Osteocyte (in vitro differentiated cells): ENCODE measurements at regions not wholly inside any gene's neighbourhood (a gene's known extent, or its start where the extent isn't known, plus 50 kb on each side); places are given as distances from the start of the nearest gene placed in this dataset.

Source experiments
- DNase-seq: peaks from one replicate; pipeline ENCODE4 v3.0.0; 2021; ENCODE audit warnings: mixed read lengths; ENCODE audit not compliant: unreplicated experiment; ENCODE audit errors: extremely low spot score
- H3K27ac Mint-ChIP-seq: one replicate; pipeline ENCODE4 v1.8.0; 2021; ENCODE audit warnings: mild to moderate bottlenecking, mixed read lengths; ENCODE audit not compliant: unreplicated experiment
- H3K27me3 Mint-ChIP-seq: one replicate; pipeline ENCODE4 v1.8.0; 2021; ENCODE audit warnings: mixed read lengths; ENCODE audit not compliant: unreplicated experiment
- H3K36me3 Mint-ChIP-seq: one replicate; pipeline ENCODE4 v1.8.0; 2021; ENCODE audit warnings: mixed read lengths; ENCODE audit not compliant: unreplicated experiment
- H3K4me1 Mint-ChIP-seq: one replicate; pipeline ENCODE4 v1.8.0; 2021; ENCODE audit warnings: mixed read lengths; ENCODE audit not compliant: unreplicated experiment
- H3K4me3 Mint-ChIP-seq: one replicate; pipeline ENCODE4 v1.8.0; 2021; ENCODE audit warnings: mild to moderate bottlenecking, moderate library complexity, mixed read lengths; ENCODE audit not compliant: unreplicated experiment
- H3K9me3 Mint-ChIP-seq: one replicate; pipeline ENCODE4 v1.8.0; 2021; ENCODE audit warnings: mixed read lengths; ENCODE audit not compliant: unreplicated experiment
- CTCF ChIP-seq: fragments of 200-600 bp; sonication (generic); IDR thresholded peaks from 2 replicates; pipeline ENCODE4 v1.5.0; 2021; ENCODE audit warnings: antibody characterized with exemption, mild to moderate bottlenecking, moderate library complexity

- DNase-seq: no peak
- H3K27me3 Mint-ChIP-seq: peaks cover 14% of the 10 kb centered on the region
- no peaks in the 10 kb centered on the region for H3K4me1 Mint-ChIP-seq
- H3K36me3 Mint-ChIP-seq: no peaks in the 10 kb centered on the region
- H3K4me3 Mint-ChIP-seq: no peak overlapping the region
- H3K9me3 Mint-ChIP-seq: peaks cover 6% of the 10 kb centered on the region
- H3K27ac Mint-ChIP-seq: no peak overlapping the region
- TF ChIP-seq CTCF: no peak
Measured at GRCh38 chr13:77416666-77417212, 89.8 kb upstream of the MYCBP2 start.

DNA sequence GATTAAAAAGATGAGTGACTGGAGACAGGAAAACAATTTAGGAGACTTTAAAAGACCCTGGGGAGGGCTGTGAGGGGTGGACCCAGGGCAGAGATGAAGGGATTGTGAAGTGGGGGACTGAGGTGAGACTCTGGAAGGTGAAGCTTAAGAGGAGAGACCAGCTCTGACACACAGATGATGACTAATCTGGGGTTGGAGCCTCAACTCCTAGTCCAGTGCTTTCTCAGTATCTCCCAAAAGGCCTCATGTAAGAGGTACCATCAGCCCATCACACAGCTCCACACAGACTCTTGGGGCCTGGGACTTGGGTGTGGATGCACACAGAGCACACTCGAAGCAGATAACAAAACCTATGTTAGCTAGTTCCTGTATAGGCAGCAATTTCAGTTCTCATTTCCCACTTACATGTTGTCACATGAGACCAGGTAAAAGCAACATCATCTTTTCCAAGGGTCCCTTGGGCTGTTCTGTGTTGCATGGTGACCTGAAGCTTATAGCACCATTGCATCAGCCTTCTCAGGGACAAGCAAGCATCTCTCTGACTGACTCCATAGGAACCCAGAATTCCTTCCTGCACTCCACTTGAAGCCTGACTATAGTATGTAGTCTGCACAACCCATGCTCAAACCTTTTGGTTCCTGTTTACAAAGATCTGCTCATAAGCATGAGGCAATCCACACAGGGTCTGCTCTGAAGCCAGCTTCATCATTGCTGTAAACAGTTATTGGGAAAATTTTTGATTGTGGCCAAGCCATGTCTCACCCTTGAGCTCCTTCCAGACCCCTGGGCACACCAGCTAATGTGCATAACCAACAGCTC is 88.6 kb upstream of the MYCBP2 start:
- no peak for TF ChIP-seq CTCF
- H3K9me3 Mint-ChIP-seq: peaks cover 3% of the 10 kb centered on the region
- H3K36me3 Mint-ChIP-seq: no peaks in the 10 kb centered on the region
- no peak overlapping the region for H3K4me3 Mint-ChIP-seq
- DNase-seq: no peak
- H3K27me3 Mint-ChIP-seq: peaks cover 12% of the 10 kb centered on the region
- no peak overlapping the region for H3K27ac Mint-ChIP-seq
- H3K4me1 Mint-ChIP-seq: no peaks in the 10 kb centered on the region

GRCh38 chr13:77412860-77413259 is 86.0 kb upstream of the MYCBP2 start:
- no peak overlapping the region for H3K27ac Mint-ChIP-seq
- no peaks in the 10 kb centered on the region for H3K9me3 Mint-ChIP-seq
- DNase-seq: no peak
- no peak for TF ChIP-seq CTCF
- no peaks in the 10 kb centered on the region for H3K36me3 Mint-ChIP-seq
- H3K4me3 Mint-ChIP-seq: no peak overlapping the region
- H3K4me1 Mint-ChIP-seq: no peaks in the 10 kb centered on the region
- peaks cover 7% of the 10 kb centered on the region for H3K27me3 Mint-ChIP-seq

- Mint-ChIP-seq H3K27me3 (peaks cover 7% of the 10 kb centered on the region), H3K4me3 (no peak overlapping the region), H3K4me1 (no peaks in the 10 kb centered on the region), H3K27ac (no peak overlapping the region), H3K9me3 (no peaks in the 10 kb centered on the region), H3K36me3 (no peaks in the 10 kb centered on the region)
- TF ChIP-seq CTCF: no peak
- DNase-seq: no peak
Measured at GRCh38 chr13:77412116-77412635, 85.3 kb upstream of the MYCBP2 start.

DNA sequence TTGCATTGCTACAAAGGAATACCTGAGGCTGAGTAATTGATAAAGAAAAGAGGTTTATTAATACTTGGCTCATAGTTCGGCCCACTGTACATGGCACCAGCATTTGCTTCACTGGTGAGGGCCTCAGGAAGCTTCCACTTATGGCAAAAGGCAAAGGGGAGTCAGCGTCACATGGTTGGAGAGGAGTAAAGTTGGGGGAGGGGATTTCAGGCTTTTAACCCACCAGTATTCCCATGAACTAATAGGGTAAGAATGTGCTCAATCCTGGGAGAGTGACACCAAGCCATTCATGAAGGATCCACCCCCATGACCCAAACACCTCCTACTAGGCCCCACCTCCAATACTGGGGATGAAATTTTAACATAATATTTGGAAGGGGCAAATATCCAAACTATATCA is 82.5 kb upstream of the MYCBP2 start:
- H3K4me1 Mint-ChIP-seq: no peaks in the 10 kb centered on the region
- no peak overlapping the region for H3K4me3 Mint-ChIP-seq
- no peak for DNase-seq
- TF ChIP-seq CTCF: no peak
- H3K27ac Mint-ChIP-seq: no peak overlapping the region
- H3K9me3 Mint-ChIP-seq: no peaks in the 10 kb centered on the region
- H3K36me3 Mint-ChIP-seq: no peaks in the 10 kb centered on the region
- no peaks in the 10 kb centered on the region for H3K27me3 Mint-ChIP-seq
